Aorta (tissue), 5 donors: ENCODE measurements at regions not wholly inside any gene's neighbourhood (a gene's known extent, or its start where the extent isn't known, plus 50 kb on each side); places are given as distances from the start of the nearest gene placed in this dataset.

Experiments used
- ATAC-seq: fragments of 200-7000 bp; cut with Tn5 transposase; one replicate; pipeline ENCODE4 v1.9.1; 2022; ENCODE audit warnings: moderate library complexity; ENCODE audit not compliant: low FRiP score
- DNase-seq, 2 donors: peaks; one replicate each; pipeline ENCODE4 v3.0.0-alpha.2; 2020
- H3K27ac ChIP-seq, 2 donors: one replicate each; pipeline ENCODE4 v1.5.1; 2013; ENCODE audit warnings: low read length in 2 of 2, mild to moderate bottlenecking in 2 of 2, moderate library complexity in 2 of 2, control low read depth in 1 of 2, inconsistent platforms in 1 of 2, low read depth in 1 of 2
- H3K27me3 ChIP-seq, 2 donors: one replicate each; pipeline ENCODE4 v1.6.1; 2013; ENCODE audit warnings: control low read depth in 1 of 2, low read length in 1 of 2, mild to moderate bottlenecking in 1 of 2, moderate library complexity in 1 of 2; ENCODE audit not compliant: insufficient read depth in 2 of 2, control insufficient read depth in 1 of 2
- H3K36me3 ChIP-seq, 2 donors: one replicate each; pipeline ENCODE4 v1.6.1; 2013; ENCODE audit warnings: control low read depth in 1 of 2, low read length in 1 of 2, mild to moderate bottlenecking in 1 of 2; ENCODE audit not compliant: insufficient read depth in 2 of 2, control insufficient read depth in 1 of 2
- H3K4me1 ChIP-seq, 2 donors: one replicate each; pipeline ENCODE4 v1.6.1; 2013; ENCODE audit warnings: low read length in 2 of 2, control low read depth in 1 of 2, mild to moderate bottlenecking in 1 of 2, moderate library complexity in 1 of 2; ENCODE audit not compliant: insufficient read depth in 2 of 2, control insufficient read depth in 1 of 2
- H3K4me3 ChIP-seq, 2 donors: one replicate each; pipeline ENCODE4 v1.5.1; 2013; ENCODE audit warnings: low read length in 2 of 2, control low read depth in 1 of 2, mild to moderate bottlenecking in 1 of 2
- H3K9me3 ChIP-seq: one replicate; pipeline ENCODE4 v1.6.1; 2013; ENCODE audit warnings: mild to moderate bottlenecking, low read length; ENCODE audit not compliant: control insufficient read depth
- WGBS, 2 donors: extraction: QIAGEN DNeasy Blood & Tissue Kit; methylation state at CpG; one replicate each; pipeline ENCODE4 v1.1.7; 2013; 5-methylcytosine and 5-hydroxymethylcytosine counted together
- intact Hi-C, 2 donors: fragments of 100-400 bp; cut with DNase I; formaldehyde crosslinking; loops; one replicate each; pipeline versions ENCODE4 v1.14.2 to v1.15.0; 2022
- donor health status: healthy with polysubstance abuse.
- donor health status: Bipolar disorder and iron deficiency.
- donor health status: DM: no; HTN: no; CAD: no.
- donor health status: DM: no; HTN: no; CAD: no.
- donor health status: DM: yes; HTN: yes; CAD: no.

DNA sequence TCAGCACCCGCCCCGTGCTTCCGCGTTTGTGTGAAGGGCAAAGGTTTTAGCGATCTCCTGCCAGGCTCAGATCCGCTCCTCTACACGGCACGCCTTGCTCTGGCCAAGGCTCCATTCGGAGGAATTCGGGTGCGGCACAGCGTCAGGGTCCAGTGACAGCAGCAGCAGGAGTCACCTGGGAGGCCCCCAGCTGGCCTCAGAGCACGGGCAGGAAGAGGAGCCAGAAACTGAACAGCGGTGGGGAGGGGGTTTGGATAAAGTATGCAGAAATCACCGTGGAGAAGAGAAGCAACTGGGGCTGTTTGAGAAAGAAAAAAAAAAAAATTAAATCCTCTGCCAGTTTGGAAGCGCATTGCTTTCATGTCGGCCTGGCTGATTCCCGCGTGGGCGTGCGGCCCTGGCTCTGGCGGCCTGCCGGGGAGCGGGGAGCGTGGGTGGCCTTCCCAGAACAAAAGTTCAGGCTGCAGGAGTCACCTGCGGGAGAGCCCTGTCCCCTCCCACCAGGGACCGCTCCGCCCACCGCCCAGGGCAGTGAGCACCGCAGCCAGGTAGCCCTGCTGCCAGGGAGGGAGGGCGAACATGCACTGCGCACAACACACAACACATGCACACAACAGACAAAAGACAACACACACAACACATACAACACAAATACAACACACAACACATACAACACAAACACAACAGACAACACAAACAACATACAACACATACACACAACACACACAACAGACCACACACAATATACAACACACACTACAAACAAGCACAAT, 107.6 kb downstream of the ETS2 start:
- no peak overlapping the region for H3K4me3 ChIP-seq
- H3K27ac ChIP-seq = peak overlapping the region in 1 of 2 donors; percentile 30
- DNase-seq = peak; percentile 75 to 93
- no peaks in the 10 kb centered on the region for H3K27me3 ChIP-seq
- intact Hi-C loops = loop anchor here (5.0 to 10.0 kb wide), 3 partner anchors 91 to 209 kb away; no protein-coding TSS in a partner anchor
- WGBS, 2 donors = 8 to 10% methylated on average over 32 of the region's 32 CpGs
- no peaks in the 10 kb centered on the region for H3K36me3 ChIP-seq
- no peaks in the 10 kb centered on the region for H3K9me3 ChIP-seq
- ATAC-seq = peak; percentile 79
- peaks cover 0 to 3% of the 10 kb centered on the region in 2 donors for H3K4me1 ChIP-seq

DNA sequence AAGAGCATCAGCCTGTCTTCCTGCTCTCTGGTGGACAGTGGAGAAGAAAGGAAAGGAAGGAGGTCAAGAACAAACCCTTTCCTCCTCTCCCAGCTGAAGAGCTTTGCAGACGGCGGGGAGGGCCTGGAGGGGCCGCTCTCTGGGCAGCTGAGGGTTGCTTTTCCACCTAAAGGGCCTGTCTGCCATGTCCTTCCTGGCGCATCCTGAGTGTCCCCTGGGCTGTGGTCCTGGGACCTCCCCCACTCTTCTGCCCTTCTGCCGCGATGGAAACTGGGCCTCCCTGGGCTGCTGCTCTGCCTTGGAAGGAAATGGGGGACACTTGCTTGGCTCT, 107.0 kb downstream of the ETS2 start:
- Histone ChIP-seq H3K4me1 (peaks cover 0 to 3% of the 10 kb centered on the region in 2 donors), H3K9me3 (no peaks in the 10 kb centered on the region), H3K4me3 (no peak overlapping the region), H3K36me3 (no peaks in the 10 kb centered on the region), H3K27ac (peak overlapping the region; percentile 8 to 30), H3K27me3 (no peaks in the 10 kb centered on the region)
- 69 to 74% methylated on average over 6 of the region's 6 CpGs for WGBS, 2 donors
- intact Hi-C loops = loop anchor here (5.0 to 10.0 kb wide), 3 partner anchors 90 to 210 kb away; no protein-coding TSS in a partner anchor
- DNase-seq (no peak), ATAC-seq (no peak)

DNA sequence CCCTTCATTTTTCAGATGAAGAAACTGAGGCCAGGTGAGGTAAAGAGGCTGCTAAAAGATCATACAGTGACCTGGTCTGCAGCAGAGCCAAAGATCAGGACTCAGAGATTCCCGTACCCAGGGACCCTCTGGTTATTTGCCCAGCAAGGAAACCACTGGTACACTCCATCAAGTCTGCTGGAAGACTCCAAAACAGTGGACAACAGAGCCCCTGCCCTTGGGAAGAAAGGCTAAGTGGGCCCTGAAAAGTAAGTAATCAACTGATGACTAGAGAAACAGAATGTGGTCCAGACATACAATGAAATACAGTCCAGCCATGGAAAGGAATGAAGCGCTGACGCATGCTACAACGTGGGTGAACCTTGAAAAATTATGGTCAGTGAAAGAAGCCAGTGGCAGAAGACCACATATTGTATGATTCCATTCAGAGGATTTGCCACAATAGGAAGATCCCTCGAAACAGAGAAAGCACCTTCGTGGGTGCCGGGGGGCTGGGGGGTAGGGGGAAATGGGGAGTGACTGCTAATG, 106.4 kb downstream of the ETS2 start:
- H3K27me3 ChIP-seq = no peaks in the 10 kb centered on the region
- ATAC-seq = no peak
- peaks cover 0 to 3% of the 10 kb centered on the region in 2 donors for H3K4me1 ChIP-seq
- H3K9me3 ChIP-seq = no peaks in the 10 kb centered on the region
- H3K4me3 ChIP-seq = no peak overlapping the region
- DNase-seq = no peak
- peak overlapping the region in 1 of 2 donors; percentile 32 for H3K27ac ChIP-seq
- no peaks in the 10 kb centered on the region for H3K36me3 ChIP-seq
- 92 to 97% methylated on average over 7 of the region's 7 CpGs for WGBS, 2 donors
- intact Hi-C loops = loop anchor here (5.0 to 10.0 kb wide), 3 partner anchors 90 to 210 kb away; no protein-coding TSS in a partner anchor

DNA sequence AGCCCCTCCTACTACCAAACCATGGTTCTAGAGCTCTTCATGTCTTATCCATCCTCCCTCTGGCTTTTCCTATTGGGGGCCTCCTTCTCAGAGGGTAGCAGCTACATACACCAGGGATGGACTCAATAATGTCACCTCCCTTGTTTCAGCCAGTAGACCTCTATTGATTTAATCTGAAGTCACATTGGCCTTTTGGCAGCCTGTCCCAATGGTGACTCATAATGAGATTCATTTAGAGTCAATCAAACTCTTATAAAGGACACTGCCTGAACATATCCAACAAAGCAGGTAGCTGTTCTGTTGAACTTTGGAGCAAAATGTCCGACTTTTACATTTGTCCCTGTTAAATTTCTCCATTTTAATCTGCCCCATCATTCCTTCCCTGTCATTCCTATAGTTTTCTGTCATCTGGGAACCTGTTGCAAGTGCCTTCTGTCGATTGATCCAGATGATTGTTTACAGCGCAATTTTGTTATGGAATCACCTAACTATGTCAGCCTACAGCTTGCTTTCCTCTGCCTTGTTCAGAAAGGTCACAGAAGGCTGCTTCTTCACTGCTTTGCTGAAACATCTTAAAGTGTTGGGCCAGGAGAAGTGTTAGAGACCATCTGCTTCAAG, 105.9 kb downstream of the ETS2 start:
- DNase-seq = no peak
- no peak overlapping the region for H3K27ac ChIP-seq
- no peaks in the 10 kb centered on the region for H3K27me3 ChIP-seq
- intact Hi-C loops = loop anchor here (5.0 to 10.0 kb wide), 3 partner anchors 89 to 211 kb away; no protein-coding TSS in a partner anchor
- no peaks in the 10 kb centered on the region for H3K9me3 ChIP-seq
- WGBS, 2 donors = 74 to 96% methylated on average over 3 of the region's 3 CpGs
- H3K36me3 ChIP-seq = no peaks in the 10 kb centered on the region
- H3K4me1 ChIP-seq = peaks cover 0 to 3% of the 10 kb centered on the region in 2 donors
- no peak for ATAC-seq
- H3K4me3 ChIP-seq = no peak overlapping the region

DNA sequence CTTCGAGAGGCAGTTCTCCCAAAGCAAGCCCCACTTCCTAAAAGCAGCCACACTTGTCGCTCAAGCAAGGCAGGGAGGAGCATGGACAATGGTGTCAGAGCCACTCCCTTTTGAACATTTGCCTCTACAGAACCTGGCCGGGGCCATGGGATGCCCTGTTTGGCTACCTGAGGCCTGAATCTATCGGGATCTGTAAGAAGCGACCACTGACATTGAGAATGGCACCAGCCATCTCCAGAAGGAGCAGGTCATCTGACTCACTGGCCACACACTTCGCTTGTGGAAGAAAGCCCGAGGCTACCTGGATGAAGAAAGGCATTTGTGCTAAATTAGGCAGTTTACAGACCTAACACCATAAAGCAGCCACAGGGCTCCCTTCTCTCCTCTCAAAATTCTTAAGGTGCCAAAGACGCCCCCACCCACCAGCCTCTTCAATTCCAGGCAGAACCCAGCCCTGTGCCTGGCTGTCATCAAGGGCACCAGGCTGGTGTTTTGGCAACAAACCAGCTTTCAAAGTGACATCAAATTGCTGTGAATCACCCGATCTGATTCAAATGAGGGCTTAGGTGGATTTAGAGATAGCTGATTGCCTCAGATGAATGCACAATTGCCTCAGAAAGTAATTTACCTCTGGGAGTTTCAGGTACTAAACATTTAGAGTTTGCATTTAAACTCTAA, 104.8 kb downstream of the ETS2 start:
- Histone ChIP-seq H3K27me3 (no peaks in the 10 kb centered on the region), H3K9me3 (no peaks in the 10 kb centered on the region), H3K27ac (no peak overlapping the region), H3K36me3 (no peaks in the 10 kb centered on the region), H3K4me1 (peaks cover 0 to 3% of the 10 kb centered on the region in 2 donors), H3K4me3 (no peak overlapping the region)
- DNase-seq (no peak), ATAC-seq (no peak)
- 90% methylated on average over 9 of the region's 9 CpGs for WGBS, 2 donors
- intact Hi-C loops = loop anchor here (5.0 to 10.0 kb wide), 3 partner anchors 88 to 212 kb away; no protein-coding TSS in a partner anchor

DNA sequence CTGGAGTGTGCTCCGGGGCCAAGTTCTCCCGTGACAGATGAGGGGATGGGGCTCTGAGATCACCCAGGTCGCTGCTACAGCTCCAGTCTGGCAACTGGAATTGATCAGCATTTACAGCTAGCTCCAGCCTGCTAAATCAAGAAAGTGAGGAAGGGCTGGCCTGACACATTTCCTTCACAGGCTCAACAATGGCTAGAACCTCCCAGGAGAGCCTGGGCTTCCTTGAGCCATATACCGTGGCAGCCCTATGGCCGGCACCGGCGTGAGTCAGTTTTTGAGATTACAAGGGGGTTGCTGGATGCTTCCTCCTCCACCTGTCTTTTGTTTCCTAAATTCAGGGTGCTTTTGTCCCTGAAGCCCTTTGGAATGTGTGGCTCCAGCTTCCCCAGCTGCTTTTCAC, 104.2 kb downstream of the ETS2 start:
- no peak overlapping the region for H3K4me3 ChIP-seq
- H3K9me3 ChIP-seq = no peaks in the 10 kb centered on the region
- no peaks in the 10 kb centered on the region for H3K27me3 ChIP-seq
- ATAC-seq (no peak), DNase-seq (no peak)
- H3K36me3 ChIP-seq = no peaks in the 10 kb centered on the region
- no peak overlapping the region for H3K27ac ChIP-seq
- intact Hi-C loops = loop anchor here (5.0 to 10.0 kb wide), 3 partner anchors 88 to 212 kb away; no protein-coding TSS in a partner anchor
- WGBS, 2 donors = 90 to 94% methylated on average over 7 of the region's 7 CpGs
- H3K4me1 ChIP-seq = peaks cover 0 to 2% of the 10 kb centered on the region in 2 donors

DNA sequence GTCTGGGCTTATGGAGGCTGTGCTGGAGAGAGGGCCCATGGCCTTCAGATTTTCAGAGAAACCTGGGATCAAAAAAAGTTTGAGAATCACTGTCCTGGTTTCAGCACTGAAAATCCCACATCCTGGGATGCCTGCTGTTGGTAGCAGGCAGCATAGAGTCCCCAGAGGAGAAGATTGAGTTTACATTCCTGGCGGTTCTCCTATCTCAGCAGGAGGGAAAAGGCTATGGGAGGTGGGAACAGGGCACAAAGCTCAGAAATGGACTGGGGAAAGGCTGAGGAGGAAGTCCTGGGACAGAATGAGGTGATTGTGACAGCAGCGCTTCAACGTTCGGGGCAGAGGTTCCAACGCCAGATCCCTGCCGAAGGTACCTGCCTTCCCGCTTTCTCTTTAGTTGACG, 103.4 kb downstream of the ETS2 start:
- Histone ChIP-seq H3K4me3 (no peak overlapping the region), H3K27me3 (no peaks in the 10 kb centered on the region), H3K27ac (no peak overlapping the region), H3K36me3 (no peaks in the 10 kb centered on the region), H3K9me3 (no peaks in the 10 kb centered on the region), H3K4me1 (no peaks in the 10 kb centered on the region)
- ATAC-seq (no peak), DNase-seq (no peak)
- intact Hi-C loops = loop anchor here in 1 of 2 donors (10.0 kb wide), 1 partner anchor 174 kb away; no protein-coding TSS in a partner anchor
- 96 to 99% methylated on average over 8 of the region's 8 CpGs for WGBS, 2 donors

DNA sequence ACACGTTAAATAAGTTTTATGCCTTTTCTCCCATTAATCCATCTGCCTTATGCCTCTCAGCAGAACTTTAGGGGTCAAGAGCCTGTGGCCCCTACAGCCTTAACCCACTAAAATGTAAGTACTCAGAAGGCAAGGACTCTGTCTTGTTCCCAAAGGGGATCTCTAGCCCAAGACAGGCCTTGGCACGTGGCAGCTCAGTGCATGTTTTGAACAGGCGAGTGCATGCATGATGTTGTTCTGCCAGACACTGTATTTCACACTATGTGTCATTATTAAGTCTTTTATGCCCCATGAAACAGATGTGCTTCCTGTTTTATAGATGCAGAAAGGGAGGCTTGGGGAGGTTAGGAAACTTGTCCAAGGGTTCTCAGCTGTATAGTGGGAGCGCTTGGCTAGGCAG, 102.8 kb downstream of the ETS2 start:
- Histone ChIP-seq H3K9me3 (no peaks in the 10 kb centered on the region), H3K4me1 (no peaks in the 10 kb centered on the region), H3K27ac (peak overlapping the region in 1 of 2 donors; percentile 37), H3K36me3 (no peaks in the 10 kb centered on the region), H3K4me3 (no peak overlapping the region), H3K27me3 (no peaks in the 10 kb centered on the region)
- intact Hi-C loops = loop anchor here in 1 of 2 donors (10.0 kb wide), 1 partner anchor 174 kb away; no protein-coding TSS in a partner anchor
- ATAC-seq = no peak
- DNase-seq = no peak
- WGBS, 2 donors = 95 to 96% methylated on average over 4 of the region's 4 CpGs
